Activated CD4-positive, alpha-beta T cell treated with anti-CD3 and anti-CD28 coated beads, Interleukin-2, Interleukin-6, amounts not matched to agents 100 ng/mL and 50 ng/mL, durations not matched to agents 16 hours and 8 hours (primary cell): ENCODE measurements at regions not wholly inside any gene's neighbourhood (a gene's known extent, or its start where the extent isn't known, plus 50 kb on each side); places are given as distances from the start of the nearest gene placed in this dataset.

Experiments
- DNase-seq: peaks from one replicate; pipeline ENCODE4 v3.0.0-alpha.2; 2020

GRCh38 chr6:95244751-95245150, 332.6 kb upstream of the MANEA start:
- DNase-seq = no peak

GRCh38 chr6:95248499-95248898, 328.8 kb upstream of the MANEA start:
- DNase-seq = no peak

GRCh38 chr6:95249175-95249574, 328.2 kb upstream of the MANEA start:
- no peak for DNase-seq

- no peak for DNase-seq
Observed at GRCh38 chr6:95249661-95250060, 327.7 kb upstream of the MANEA start.

GRCh38 chr6:95263840-95264239, 313.5 kb upstream of the MANEA start:
- DNase-seq = no peak

GRCh38 chr6:95266537-95267258, 310.6 kb upstream of the MANEA start:
- no peak for DNase-seq

- DNase-seq = no peak
Observed at GRCh38 chr6:95274686-95275235, 302.6 kb upstream of the MANEA start.

GRCh38 chr6:95279616-95280015, 297.7 kb upstream of the MANEA start:
- DNase-seq = no peak

GRCh38 chr6:95280686-95281273, 296.6 kb upstream of the MANEA start:
- no peak for DNase-seq

- no peak for DNase-seq
Observed at GRCh38 chr6:95285881-95286280, 291.5 kb upstream of the MANEA start.

GRCh38 chr6:95286874-95287273, 290.5 kb upstream of the MANEA start:
- no peak for DNase-seq

GRCh38 chr6:95288251-95288650, 289.1 kb upstream of the MANEA start:
- no peak for DNase-seq

- DNase-seq = no peak
Observed at GRCh38 chr6:95292011-95292410, 285.3 kb upstream of the MANEA start.

- no peak for DNase-seq
Observed at GRCh38 chr6:95293257-95293656, 284.1 kb upstream of the MANEA start.

GRCh38 chr6:95294043-95294442, 283.3 kb upstream of the MANEA start:
- DNase-seq = no peak

GRCh38 chr6:95309545-95309944, 267.8 kb upstream of the MANEA start:
- no peak for DNase-seq

- DNase-seq = no peak
Observed at GRCh38 chr6:95318137-95318536, 259.2 kb upstream of the MANEA start.

- DNase-seq = no peak
Observed at GRCh38 chr6:95321126-95321525, 256.2 kb upstream of the MANEA start.

- DNase-seq = no peak
Observed at GRCh38 chr6:95325916-95326315, 251.4 kb upstream of the MANEA start.

GRCh38 chr6:95328231-95328630, 249.1 kb upstream of the MANEA start:
- DNase-seq = no peak

GRCh38 chr6:95352064-95352795, 225.1 kb upstream of the MANEA start:
- DNase-seq = no peak

- no peak for DNase-seq
Observed at GRCh38 chr6:95354551-95354950, 222.8 kb upstream of the MANEA start.

- DNase-seq = no peak
Observed at GRCh38 chr6:95357380-95358020, 219.8 kb upstream of the MANEA start.
